AG09319 (cell line): ENCODE measurements at regions not wholly inside any gene's neighbourhood (a gene's known extent, or its start where the extent isn't known, plus 50 kb on each side); places are given as distances from the start of the nearest gene placed in this dataset.

Experiments used
- DNase-seq: peaks from one replicate; pipeline ENCODE4 v3.0.0-alpha.2; 2010; ENCODE audit warnings: low read depth; ENCODE audit errors: extremely low read depth
- TF ChIP-seq, protein P1 (sequence below): IDR thresholded peaks from 2 replicates; pipeline ENCODE4 v1.5.1; 2011; ENCODE audit warnings: low read depth, mild to moderate bottlenecking, inconsistent platforms, low read length, moderate library complexity

DNA sequence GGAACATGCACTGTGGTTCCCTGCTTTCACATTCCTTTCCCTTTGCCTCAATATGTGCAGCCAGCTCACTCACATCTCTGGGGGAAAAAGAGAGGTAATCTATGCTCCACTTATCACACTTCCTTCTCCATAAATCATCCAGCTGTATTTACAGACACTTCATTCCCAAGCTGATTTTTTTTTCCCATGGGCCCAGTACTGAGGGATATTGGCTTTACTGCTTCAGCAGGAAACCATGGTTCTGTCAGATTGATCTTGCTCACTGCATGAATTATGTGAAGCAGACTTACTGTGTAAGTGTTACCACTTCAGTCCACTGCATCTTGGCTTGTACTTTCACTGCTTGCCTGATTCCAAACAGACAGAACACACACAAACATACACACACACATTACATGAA, 555.6 kb downstream of the CCER1 start:
- DNase-seq: no peak
- TF ChIP-seq, protein P1, sequence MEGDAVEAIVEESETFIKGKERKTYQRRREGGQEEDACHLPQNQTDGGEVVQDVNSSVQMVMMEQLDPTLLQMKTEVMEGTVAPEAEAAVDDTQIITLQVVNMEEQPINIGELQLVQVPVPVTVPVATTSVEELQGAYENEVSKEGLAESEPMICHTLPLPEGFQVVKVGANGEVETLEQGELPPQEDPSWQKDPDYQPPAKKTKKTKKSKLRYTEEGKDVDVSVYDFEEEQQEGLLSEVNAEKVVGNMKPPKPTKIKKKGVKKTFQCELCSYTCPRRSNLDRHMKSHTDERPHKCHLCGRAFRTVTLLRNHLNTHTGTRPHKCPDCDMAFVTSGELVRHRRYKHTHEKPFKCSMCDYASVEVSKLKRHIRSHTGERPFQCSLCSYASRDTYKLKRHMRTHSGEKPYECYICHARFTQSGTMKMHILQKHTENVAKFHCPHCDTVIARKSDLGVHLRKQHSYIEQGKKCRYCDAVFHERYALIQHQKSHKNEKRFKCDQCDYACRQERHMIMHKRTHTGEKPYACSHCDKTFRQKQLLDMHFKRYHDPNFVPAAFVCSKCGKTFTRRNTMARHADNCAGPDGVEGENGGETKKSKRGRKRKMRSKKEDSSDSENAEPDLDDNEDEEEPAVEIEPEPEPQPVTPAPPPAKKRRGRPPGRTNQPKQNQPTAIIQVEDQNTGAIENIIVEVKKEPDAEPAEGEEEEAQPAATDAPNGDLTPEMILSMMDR: no peak

DNA sequence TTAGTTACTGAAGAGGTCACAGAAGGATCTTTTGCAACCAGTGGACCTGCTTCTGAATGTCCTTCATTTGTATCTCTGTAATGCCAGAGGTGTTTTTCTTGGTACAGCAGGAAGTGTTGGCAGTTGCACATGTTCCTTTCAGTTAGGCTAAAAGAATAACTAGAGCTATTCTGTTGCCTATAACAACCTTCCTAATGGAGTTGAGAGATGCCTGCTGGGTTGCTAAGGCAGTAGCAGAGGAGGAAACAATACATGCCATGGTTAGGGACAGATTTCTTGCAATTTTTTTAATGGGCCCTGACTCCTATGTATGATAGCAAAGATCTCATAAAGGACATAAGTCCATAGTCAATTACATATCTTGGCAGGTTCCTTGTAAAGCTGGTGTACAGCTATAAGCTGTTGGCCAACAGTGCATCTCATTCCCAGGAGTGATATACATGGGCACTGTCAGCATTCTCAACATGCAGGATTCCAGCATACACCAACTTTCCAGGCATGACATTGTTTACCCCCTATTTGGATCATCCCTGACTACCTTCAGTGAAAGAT, 556.6 kb downstream of the CCER1 start:
- DNase-seq: no peak
- TF ChIP-seq, protein P1: no peak

GRCh38 chr12:90396556-90396955, 558.4 kb downstream of the CCER1 start:
- TF ChIP-seq, protein P1: no peak
- DNase-seq: no peak

DNA sequence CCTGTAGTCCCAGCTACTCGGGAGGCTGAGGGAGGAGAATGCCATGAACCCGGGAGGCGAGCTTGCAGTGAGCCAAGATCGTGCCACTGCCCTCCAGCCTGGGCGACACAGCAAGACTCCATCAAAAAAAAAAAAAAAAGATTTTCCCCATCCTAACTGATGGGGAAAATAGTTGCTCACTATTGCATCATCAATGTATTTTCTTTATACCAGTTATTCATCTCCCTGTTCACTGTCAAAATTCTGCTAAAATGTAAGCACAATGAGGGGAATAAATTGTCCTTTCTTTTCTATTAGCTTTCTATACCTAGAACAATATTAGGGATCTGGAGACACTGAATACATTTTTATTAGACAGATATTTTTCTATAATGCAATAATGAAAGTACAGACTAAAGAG, 561.3 kb downstream of the CCER1 start:
- no peak for DNase-seq
- TF ChIP-seq, protein P1: no peak

- TF ChIP-seq, protein P1: no peak
- no peak for DNase-seq
Observed at GRCh38 chr12:90393089-90393488, 561.9 kb downstream of the CCER1 start.

- TF ChIP-seq, protein P1: no peak
- no peak for DNase-seq
Observed at GRCh38 chr12:90390947-90391346, 564.0 kb downstream of the CCER1 start.

GRCh38 chr12:90368081-90368480, 586.9 kb downstream of the CCER1 start:
- DNase-seq: no peak
- TF ChIP-seq, protein P1: no peak
